ENCODE measurements at regions not wholly inside any gene's neighbourhood (a gene's known extent, or its start where the extent isn't known, plus 50 kb on each side); places are given as distances from the start of the nearest gene placed in this dataset.
A peak's percentile ranks its signal among the peaks of the same experiment; 100 is the strongest.

DNA sequence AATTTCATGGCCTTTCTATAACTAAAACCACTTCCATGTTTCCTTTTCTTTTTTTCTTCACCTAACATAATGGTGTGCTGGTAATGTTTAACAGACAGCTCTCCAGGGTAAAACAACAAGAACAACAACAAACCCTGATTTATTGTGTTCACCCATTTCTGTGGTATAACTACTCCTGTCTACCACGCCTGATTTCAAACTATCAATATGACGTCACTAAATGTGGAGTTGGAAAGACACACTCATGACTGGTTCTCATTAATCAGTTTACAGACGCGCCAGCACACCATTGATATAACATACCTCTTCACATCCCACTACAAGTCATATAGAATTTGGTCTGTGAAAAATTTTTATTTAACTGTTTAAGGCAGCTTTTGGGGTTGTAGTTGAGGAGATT lies 142.9 kb downstream of the ARRDC3 start:
- DNase-seq, result no peak

DNA sequence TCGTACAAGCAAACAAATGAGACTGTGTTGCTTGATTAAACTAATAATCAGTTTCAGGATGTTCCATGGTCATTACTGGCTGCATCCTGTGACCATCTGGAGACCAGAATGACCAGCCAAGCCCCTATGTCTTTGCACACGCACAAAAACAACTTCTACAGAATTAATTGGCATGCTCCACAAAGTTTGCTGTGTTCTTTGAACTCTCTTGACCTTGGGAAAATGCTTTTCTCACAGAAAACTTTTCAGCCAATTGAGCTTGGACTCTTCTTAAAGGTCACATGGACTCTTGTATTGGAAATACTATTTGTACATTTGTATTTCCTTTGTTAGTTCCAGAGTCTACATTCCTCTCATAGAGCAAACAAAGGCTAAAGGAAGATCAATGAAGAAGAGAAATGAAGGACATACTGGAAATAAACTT lies 147.8 kb downstream of the ARRDC3 start:
- no peak for DNase-seq

DNA sequence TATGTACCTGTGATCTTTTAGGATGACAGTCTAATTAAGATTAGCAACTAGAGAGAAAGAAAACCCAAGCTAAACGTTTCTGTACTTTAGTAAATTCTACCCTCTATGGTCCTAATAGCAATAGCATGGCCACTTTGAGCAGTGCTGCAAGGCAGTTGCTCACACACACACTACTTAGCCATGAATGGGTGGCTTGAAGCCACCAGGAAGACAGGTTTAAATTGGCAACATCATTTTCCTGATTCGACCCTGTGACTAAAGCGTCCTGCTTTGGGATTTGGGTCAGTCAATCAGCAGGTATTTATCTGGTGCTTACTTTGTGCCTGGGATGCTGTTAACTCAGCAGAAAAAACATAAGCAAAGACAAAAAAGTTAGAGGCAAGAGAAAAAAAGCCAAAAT lies 150.6 kb downstream of the ARRDC3 start:
- DNase-seq, result no peak

DNA sequence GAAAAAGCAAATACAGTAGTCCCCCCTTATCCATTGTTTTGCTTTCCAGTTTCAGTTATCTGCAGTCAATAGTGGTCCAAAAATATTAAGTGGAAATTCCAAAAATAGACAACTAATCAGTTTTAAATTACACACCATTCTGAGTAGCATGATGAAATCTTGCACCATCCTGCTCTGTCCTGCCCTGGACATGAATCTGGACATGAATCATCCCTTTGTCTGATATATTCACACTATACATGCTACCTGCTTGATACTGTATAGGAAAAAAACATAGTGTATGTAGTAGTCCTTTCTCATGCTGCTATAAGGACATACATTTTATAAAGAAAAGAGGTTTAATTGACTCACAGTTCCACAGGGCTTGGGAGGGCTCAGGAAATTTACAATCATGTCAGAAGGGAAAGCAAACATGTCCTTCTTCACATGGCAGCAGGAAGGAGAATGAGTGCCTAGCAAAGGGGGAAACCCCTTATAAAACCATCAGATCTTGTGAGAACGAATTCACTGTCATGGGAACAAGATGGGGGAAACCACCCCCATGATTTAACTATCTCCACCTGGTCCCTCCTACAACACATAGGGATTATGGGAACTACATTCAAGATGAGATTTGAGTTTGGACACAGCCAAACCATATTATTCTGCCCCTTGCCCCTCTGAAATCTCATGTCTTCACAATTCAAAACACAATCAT lies 153.9 kb downstream of the ARRDC3 start:
- DNase-seq, result no peak

DNA sequence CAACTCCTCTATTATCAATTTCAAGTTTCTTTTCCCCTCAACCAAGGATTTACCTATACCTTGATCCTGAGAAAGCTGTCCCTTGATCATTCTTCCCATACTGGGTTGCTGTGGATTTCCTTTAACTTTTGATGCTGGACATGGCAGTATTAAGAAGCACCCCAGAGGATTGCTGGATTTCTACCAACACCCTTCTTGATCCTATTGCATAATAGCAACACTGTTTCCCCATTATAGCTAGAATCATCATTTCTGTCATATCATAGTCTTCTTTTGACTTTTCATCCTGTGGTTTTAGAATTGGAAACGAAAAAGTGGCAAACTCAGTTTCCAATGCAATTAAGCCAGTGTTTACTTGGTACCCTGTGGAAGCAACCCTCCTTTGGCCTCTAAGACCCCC lies 154.9 kb downstream of the ARRDC3 start:
- no peak for DNase-seq

DNA sequence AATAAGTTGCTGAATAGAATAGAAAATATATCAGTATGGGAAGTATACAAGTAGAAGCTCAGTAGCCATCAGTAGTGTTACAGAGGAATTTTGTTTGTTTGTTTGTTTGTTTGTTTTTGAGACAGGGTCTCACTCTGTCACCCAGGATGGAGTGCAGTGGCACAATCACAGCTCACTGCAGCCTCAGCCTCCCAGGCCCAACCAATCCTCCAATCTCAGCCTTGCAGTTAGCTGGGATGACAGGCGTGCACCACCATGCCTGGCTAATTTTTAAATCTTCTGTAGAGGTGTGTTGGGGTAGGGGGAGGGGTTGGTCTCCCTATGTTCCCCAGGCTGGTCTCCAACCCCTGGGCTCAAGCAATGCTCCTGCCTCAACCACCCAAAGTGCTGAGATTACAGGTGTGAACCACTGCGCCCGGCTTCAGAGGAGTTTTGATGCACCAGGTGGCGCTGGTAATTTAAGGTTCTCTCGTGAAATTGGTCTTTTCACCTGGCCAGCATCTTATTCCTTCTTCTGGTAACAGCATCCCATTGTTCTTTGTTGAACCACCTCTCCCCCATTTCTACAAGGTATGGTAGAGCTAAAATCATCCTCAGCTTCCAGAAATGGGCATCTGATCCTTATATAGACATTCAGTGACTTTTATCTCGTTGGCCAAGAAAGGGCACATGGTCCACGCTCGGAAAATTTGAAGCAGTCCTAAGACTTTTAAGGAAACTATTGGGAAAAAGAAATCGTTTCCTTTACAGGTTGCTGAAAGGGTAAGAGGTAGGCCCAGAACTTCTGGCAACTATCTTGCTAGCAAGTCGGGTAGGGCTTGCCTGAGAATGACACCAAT lies 157.1 kb downstream of the ARRDC3 start:
- peak; percentile 4 for DNase-seq

DNA sequence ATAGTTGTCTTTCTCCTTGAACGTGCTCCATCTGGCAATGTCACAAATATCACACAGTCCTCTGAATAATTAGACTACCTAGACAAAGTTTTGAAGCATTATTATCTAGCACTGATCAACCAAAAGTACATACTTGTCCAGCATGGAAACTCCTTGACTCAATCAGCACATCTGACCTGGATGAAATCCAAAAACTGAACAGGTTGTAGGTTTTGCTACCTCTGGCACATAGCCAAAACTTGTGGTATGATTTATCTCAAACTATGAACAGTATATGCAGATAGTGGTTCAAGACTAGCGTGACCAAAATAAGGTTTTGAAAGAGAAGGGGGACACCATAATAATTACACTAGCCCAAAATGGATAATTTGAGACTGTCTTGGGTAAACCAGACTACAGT lies 158.1 kb downstream of the ARRDC3 start:
- no peak for DNase-seq

DNA sequence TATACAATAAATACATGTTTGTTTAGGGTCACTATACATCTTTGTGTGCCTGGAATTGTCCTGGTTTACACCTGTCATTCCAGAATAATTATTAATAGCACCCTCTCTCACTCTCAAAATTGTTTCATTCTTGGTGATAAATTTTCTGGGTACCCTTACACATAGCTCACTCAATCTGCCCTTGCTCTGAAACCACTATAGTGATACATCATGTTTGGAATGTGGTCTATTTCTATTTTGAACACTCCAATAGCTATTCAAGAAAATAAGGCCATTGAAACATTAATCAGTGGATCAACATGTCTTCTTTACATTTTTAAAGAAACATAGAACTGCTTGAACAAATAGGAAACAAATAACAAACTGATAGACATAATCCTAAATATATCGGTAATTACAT lies 158.7 kb downstream of the ARRDC3 start:
- no peak for DNase-seq

DNA sequence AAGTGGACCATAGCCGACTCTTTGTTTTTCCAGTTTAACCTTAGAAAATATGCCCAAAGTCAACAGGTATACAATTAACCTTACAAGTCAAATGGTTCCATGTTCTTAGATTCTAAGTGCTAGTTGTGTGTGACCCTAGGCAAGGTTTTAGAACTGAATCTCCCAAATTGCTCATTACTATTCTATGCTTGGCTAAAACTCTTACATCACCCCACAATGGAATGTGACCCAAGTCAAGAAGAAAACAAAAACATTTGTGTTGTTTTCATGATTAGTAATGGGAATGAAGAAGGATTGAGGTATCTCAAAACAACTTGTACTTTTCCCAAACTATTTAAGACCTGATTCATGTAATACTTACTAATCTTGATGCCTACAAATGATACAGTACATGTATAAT lies 159.2 kb downstream of the ARRDC3 start:
- no peak for DNase-seq

DNA sequence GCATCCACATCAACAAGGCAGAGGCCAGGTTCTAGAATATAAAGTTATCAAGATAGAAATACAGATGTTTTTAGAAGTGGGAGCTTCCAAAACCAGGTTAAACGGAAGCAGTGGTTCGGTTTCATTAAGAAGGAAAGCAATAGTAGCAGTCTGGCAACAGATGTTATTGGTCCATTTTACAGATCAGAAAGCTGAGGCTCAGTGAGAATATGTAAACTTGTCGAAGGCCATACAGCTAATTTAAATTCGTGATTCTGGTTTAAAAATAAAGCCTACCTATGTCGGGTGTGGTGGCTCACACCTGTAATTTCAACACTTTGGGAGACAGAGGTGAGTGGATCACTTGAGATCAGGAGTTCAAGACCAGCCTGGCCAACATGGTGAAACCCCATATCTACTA lies 160.6 kb downstream of the ARRDC3 start:
- no peak for DNase-seq

DNA sequence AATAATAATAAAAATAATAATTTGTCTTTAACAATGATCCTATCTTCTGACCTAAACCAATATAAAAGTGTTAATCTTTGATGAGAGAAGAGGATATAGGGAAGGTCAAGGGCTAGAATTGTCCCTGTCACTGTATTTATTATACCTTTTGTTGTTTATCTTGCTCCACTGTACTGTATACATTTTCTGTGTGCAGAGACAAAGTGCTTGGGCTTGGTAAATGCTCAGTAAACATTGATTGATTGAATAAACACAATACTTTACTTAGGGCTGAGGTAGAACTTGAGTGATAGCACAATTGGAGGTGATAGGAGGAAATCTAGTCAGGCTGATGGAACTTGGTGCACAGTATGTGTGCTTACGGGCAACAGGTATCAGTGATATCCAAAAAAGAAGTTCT lies 161.2 kb downstream of the ARRDC3 start:
- DNase-seq, result no peak

DNA sequence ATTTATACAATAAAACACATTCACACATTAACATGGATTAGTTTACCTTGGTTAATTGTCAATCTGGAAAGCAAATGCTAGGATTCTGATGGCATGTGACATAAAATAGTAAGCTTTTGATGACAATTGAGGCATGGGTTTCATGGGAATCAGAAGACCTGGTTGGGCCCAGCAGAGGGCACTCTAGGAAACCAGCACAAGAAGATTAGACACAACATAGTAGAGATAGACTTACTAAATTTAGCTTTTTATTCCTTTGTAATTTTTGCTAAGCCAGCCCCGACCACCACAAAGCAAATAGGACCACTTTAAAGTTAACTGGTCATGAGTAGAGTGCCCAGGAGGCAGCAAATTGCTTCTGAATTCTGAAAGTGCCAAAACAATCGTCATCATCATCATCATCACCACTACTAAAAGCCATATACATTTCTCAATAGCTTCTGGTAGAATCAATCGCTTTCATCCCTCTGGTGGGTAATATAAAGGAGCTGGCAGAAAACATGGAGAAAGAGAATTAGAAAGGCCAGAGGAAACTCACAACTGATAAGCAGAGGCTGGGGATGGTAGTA lies 163.2 kb downstream of the ARRDC3 start:
- DNase-seq, result no peak

DNA sequence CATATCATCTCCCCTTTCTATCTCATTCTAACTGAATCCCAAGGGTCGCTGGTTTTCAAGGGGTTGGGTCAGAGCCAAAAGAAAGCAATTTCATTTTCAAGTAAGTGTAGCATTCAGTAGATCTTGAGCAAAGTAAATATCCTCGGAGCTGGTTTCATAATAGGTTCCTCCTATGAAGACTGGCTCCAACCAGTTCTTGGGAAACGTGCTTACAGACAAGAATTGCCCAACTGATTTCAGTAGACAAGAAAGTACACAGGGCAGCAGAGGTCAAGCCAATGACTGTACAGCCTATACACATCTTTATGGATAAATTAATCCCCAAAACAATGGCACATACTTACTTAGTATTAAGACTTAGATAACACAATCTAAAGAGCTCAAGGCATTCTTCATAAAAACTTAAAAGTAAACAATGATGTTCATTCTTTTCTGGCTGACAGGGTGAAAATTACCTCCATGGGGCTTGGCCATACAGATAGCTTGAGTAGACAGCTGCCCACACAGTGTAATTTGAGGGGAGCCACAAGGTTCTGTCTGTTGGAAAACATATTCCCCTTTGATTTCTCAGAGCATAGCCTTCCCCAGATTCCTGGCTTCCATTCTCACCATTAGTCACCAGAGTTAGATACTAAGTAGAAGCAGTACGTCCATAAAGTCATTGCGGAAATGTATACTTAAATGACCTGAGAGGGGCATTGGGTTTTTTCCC lies 163.9 kb downstream of the ARRDC3 start:
- no peak for DNase-seq

DNA sequence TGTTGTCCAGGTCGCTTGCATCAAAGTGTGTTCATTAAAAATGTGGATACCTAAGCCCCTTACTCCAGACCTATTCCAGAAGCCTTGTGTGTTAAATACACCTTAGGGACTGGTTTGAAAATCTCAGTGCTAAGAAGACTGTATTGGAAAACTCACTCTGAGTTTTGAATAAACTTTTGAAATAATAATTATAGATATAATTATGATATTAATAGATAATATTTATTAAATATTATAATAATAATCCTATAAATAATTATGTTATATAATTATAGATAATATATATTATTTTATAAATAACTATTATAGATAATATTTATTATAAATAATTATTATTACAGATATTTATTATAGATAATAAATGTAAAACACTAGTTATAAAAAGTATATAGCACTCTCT lies 165.3 kb downstream of the ARRDC3 start:
- DNase-seq, result no peak

DNA sequence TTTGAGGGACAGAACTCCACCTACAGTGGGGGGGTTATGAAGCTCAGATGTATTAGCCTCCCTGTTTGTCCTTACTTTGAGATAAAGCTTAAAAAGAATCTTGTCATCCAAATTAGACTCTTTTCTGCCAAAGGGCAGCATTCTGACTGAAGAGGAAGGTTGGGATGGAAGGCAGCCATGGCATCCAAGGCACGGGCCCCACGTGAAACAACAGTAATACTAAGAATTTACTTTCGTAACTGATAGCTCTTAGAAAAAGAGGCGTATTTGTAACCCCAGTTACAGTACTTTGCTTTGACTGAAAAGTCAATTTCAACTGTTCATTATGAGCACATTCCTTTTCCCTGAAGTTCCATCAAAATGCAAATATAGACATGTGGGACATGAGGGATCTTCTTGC lies 168.5 kb downstream of the ARRDC3 start:
- DNase-seq, result no peak

Measured in NCI-H1092 treated with DMSO at 0.1 percent for 48 hours (cell line).